Fibroblast of skin of back (primary cell): ENCODE measurements at regions not wholly inside any gene's neighbourhood (a gene's known extent, or its start where the extent isn't known, plus 50 kb on each side); places are given as distances from the start of the nearest gene placed in this dataset.

ENCODE experiments used
- DNase-seq: peaks from one replicate; pipeline ENCODE4 v3.0.0-alpha.2; 2013

- peak; percentile 71 for DNase-seq
Measured at GRCh38 chr4:34643476-34643875, 1600.8 kb downstream of the ARAP2 start.

- peak; percentile 85 for DNase-seq
Measured at GRCh38 chr4:34644579-34645115, 1599.7 kb downstream of the ARAP2 start.

GRCh38 chr4:34649716-34650115 lies 1594.6 kb downstream of the ARAP2 start:
- DNase-seq: no peak

GRCh38 chr4:34664051-34664450 lies 1580.3 kb downstream of the ARAP2 start:
- no peak for DNase-seq

- no peak for DNase-seq
Measured at GRCh38 chr4:34676400-34676799, 1567.9 kb downstream of the ARAP2 start.

GRCh38 chr4:34678431-34678830 lies 1565.9 kb downstream of the ARAP2 start:
- no peak for DNase-seq

GRCh38 chr4:34679228-34679627 lies 1565.1 kb downstream of the ARAP2 start:
- no peak for DNase-seq

- DNase-seq: no peak
Measured at GRCh38 chr4:34709564-34709963, 1534.8 kb downstream of the ARAP2 start.

- no peak for DNase-seq
Measured at GRCh38 chr4:34718576-34719245, 1525.6 kb downstream of the ARAP2 start.

- peak; percentile 61 for DNase-seq
Measured at GRCh38 chr4:34720571-34720970, 1523.7 kb downstream of the ARAP2 start.

- no peak for DNase-seq
Measured at GRCh38 chr4:34721835-34722234, 1522.5 kb downstream of the ARAP2 start.

GRCh38 chr4:34723605-34724004 lies 1520.7 kb downstream of the ARAP2 start:
- peak; percentile 18 for DNase-seq

- DNase-seq: no peak
Measured at GRCh38 chr4:34724491-34724890, 1519.8 kb downstream of the ARAP2 start.

- DNase-seq: peak; percentile 17
Measured at GRCh38 chr4:34731070-34731469, 1513.2 kb downstream of the ARAP2 start.

GRCh38 chr4:34732176-34732950 lies 1512.0 kb downstream of the ARAP2 start:
- no peak for DNase-seq

GRCh38 chr4:34733185-34733941 lies 1511.0 kb downstream of the ARAP2 start:
- peak; percentile 6 for DNase-seq

GRCh38 chr4:34766935-34767334 lies 1477.4 kb downstream of the ARAP2 start:
- no peak for DNase-seq

GRCh38 chr4:34767407-34767806 lies 1476.9 kb downstream of the ARAP2 start:
- DNase-seq: no peak

- DNase-seq: no peak
Measured at GRCh38 chr4:34771632-34772031, 1472.7 kb downstream of the ARAP2 start.

- DNase-seq: no peak
Measured at GRCh38 chr4:34790131-34790530, 1454.2 kb downstream of the ARAP2 start.

GRCh38 chr4:34791209-34791608 lies 1453.1 kb downstream of the ARAP2 start:
- no peak for DNase-seq

- DNase-seq: no peak
Measured at GRCh38 chr4:34800953-34801352, 1443.4 kb downstream of the ARAP2 start.

- DNase-seq: peak; percentile 74
Measured at GRCh38 chr4:34814266-34814665, 1430.0 kb downstream of the ARAP2 start.
